ENCODE measurements at regions not wholly inside any gene's neighbourhood (a gene's known extent, or its start where the extent isn't known, plus 50 kb on each side); places are given as distances from the start of the nearest gene placed in this dataset.

DNA sequence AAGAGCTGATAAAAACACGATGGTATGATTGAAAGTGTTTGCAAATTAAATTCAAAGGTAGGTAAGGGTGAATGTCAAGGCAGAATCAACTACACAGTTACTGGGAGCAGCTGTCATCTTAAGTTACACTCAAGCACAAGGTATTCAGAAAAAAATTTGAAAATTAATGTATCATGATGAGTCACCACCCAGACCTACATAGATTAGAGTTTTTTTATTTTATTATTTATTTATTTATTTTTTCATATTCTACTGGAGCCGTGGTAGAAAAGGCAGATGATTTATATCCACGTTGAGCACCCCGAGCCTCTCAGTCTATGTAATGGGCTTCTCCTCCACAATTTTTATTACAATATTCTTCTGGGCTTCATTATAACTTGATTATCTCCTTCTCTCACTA, 728.9 kb upstream of the ARGLU1 start:
- no peak for DNase-seq

GRCh38 chr13:107295416-107296140, 727.6 kb upstream of the ARGLU1 start:
- DNase-seq = no peak

DNA sequence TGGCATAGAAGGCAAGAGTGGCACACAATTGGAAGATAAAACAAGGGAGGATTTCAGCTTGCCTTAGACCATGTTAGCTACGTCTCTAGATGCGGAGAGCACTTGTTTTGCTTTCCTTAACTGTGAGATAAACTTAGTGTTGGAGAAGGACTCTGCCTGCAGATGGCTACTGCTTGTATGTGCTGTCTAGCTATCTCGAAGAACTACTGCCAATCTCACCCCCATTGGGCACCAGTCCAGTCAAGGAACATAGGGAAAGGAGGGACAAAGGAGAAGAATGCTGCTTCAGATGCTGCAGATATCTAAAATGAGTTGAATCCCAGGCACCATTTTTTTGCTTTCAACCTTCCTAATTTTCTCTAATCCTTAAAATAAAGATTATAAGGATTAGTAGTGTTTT, 726.0 kb upstream of the ARGLU1 start:
- no peak for DNase-seq

DNA sequence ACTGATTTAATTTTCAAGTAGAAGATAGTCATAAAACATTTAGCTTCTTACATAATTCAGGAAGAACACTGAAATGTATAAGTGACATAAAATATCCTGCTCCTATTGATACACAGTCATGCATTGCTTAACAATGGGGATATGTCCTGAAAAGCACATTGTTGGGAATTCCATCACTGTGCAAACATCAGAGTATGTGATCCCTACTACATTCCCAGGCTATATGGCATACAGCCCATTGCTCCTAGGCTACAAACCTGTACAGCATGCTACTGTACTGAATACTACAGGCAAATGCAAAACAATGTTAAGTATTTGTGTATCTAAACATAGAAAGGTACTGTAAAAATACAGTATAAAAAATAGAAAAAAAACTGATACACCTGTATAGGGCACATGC, 723.9 kb upstream of the ARGLU1 start:
- DNase-seq = no peak

DNA sequence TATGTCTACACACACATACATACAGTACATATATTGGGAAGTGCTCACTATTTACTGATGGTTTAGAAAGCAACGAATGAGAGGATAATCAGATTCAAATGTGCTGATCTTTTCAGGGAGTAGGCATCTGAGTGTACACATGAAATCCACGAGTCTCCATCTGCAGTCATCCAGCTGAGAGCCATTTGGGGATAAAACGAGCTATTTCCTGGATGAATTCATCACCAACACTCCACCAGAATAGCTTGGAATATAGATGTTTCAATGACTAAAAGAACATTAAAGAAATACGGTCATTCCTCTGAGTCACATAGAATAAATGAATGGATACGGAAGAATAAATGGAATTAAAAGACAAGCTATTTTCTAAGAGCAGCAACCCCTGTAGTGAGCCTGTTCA, 721.6 kb upstream of the ARGLU1 start:
- no peak for DNase-seq

- DNase-seq = no peak
These were observed 716.2 kb upstream of the ARGLU1 start for GRCh38 chr13:107284173-107284572.

DNA sequence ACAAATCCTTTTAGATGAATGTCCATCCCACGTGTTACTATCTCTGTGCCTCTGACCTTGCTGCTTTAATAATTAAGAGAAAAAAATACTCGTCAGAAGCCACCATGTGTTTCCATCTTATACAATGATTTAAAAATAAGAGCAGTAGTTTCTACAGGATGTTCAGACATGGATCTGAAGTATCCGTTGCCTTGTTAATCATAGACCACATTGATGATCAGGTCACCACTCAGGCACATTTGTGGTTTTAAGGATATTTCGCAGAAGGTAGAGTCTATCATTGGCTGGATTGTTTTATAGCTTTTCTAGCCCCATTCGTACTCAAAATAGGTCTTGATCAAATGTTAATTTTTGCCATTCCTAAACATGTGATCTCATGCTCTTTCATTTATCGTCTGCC, 710.0 kb upstream of the ARGLU1 start:
- no peak for DNase-seq

GRCh38 chr13:107276936-107277335, 709.0 kb upstream of the ARGLU1 start:
- no peak for DNase-seq

GRCh38 chr13:107275945-107276614, 708.1 kb upstream of the ARGLU1 start:
- no peak for DNase-seq

GRCh38 chr13:107275312-107275711, 707.4 kb upstream of the ARGLU1 start:
- no peak for DNase-seq

- no peak for DNase-seq
These were observed 703.3 kb upstream of the ARGLU1 start for GRCh38 chr13:107271227-107271626.

DNA sequence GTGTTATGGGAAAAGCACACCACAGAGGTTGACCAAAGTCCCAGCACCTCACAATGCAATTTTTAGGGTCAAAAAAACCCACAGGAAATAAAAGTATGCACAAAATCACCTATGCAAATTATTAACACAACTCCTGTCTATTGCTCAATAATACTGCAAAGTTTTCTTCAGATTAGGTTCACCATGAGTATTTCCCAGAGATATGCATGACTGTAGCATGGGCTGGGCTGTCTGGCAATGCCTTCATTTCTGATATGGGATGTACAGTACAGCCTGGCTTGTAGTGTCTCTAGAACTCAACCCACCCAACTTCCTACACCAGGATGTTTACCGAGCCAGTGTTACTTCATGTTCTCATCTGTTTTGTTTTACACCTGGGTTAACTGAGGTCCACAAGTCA, 698.7 kb upstream of the ARGLU1 start:
- DNase-seq = no peak

DNA sequence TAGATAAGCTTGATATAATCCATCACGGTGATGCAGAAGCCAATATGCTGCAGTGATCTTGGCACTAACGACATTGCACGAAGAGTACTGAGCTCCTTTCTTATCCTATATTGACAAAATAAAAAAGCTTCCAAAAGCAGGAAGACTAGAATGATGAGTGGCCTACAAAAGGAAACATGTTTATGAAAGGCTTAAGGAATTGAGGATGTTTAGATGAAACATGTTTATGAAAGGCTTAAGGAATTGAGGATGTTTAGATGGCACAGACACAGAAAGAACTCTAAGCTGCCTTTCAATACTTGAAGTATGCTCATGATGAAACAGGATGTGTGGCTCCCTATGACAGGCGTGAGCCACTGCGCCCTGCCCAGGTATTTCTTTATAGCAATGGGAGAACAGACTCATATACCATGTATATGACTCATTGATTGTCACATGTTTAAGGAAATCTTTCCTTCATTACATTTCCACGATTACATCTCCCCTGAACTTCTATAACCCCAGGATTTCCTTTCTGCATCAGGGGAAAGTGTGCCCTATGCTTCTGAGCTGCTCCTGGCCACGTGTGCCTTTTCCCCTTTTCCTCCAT, 690.8 kb upstream of the ARGLU1 start:
- DNase-seq = no peak

GRCh38 chr13:107254392-107254791, 686.5 kb upstream of the ARGLU1 start:
- no peak for DNase-seq

DNA sequence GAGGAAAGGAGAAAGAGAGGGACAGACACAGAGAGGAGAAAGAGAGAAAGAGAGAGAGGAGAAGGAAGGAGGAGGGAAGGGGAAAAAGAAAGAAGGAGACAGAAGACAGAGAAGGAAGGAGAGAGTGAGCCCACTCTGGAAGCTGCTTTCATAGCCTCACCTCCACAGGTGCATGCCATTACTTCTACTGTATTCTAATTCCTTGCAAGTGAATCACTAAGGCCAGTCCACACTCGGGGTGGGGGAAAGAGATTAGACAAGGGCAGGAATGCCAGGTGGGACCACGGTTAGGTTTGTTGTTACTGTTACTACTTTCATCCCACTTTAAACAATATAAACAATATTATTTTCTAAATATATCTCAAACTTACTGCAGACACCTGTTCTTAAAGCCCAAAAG, 684.5 kb upstream of the ARGLU1 start:
- no peak for DNase-seq

- DNase-seq = no peak
These were observed 684.1 kb upstream of the ARGLU1 start for GRCh38 chr13:107252021-107252420.

DNA sequence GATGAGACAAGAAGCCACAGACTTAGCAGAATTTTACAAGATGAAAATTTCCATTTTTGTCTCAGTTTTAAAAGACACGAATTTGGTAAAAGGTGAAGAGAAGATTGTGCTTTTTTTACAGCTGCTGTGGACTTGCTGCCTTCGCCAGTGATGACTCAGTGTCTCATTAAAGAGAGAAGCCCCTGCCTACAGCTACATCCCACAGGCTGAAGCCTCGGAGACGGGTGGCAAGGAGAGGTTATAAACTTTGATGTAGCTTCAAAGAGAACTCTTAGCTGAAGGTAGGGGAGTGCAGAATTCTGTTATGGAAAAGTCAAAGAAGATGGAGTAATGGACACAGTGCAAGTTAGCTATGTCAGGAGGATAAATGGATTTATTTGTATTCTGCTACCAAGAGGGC, 683.4 kb upstream of the ARGLU1 start:
- no peak for DNase-seq

- DNase-seq = no peak
These were observed 682.7 kb upstream of the ARGLU1 start for GRCh38 chr13:107250628-107251027.

DNA sequence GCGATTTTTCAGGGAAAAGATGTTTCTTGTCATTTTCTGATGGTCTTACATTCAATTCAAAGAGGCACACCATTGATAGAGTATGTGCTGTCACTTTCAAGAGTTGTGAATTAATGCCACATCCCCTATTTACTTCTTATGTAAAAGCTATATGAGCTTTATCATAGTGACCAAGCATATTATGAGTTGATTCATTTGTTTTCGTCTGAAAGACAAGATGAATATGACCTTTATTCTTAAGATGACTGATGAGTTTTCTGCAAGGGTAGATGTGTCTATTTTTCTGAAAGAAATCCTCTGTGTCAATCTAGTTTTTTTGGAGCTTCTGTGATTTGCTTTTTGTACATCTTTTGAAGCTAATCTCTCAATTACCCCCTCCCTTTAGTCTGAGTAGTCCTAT, 676.3 kb upstream of the ARGLU1 start:
- no peak for DNase-seq

DNA sequence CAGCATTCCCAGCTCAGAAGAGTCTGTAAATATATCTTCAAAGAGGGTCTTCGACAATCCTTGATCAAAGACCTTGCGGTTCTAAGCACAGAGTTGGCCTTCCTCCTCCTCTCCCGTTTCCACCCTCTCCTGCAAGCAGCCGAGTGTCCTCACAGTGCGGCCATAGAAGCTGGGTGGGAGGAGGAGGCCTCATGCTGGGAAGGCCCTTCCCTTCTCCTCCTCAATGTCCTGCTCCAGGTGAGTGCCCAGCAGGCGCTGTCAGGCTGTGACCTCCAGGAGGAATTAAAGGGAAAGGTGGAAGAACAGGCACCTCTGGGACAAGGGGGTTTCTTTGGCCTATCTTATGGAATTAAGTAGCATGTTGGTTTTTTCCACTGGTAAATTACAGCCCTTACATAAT, 674.2 kb upstream of the ARGLU1 start:
- no peak for DNase-seq

DNA sequence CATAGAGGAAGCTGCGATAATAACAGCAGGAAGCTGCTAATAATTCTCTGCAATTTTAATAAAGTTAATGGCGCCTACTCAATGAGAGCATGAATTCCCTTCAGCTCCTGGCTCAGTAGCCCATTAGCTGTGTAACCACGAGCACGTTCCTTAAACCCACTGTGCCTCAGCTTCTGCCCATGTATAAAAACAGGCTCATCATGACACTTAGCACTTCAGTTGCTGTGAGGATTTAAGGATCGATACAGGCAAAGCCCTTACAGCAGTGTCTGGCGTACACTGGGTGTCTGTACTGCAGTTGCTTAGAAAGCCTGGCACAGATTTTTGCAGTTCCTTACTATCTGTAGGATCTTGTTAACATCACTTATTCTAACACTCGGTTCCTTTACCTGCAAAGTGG, 673.4 kb upstream of the ARGLU1 start:
- DNase-seq = no peak

- DNase-seq = no peak
These were observed 671.3 kb upstream of the ARGLU1 start for GRCh38 chr13:107239213-107239612.

DNA sequence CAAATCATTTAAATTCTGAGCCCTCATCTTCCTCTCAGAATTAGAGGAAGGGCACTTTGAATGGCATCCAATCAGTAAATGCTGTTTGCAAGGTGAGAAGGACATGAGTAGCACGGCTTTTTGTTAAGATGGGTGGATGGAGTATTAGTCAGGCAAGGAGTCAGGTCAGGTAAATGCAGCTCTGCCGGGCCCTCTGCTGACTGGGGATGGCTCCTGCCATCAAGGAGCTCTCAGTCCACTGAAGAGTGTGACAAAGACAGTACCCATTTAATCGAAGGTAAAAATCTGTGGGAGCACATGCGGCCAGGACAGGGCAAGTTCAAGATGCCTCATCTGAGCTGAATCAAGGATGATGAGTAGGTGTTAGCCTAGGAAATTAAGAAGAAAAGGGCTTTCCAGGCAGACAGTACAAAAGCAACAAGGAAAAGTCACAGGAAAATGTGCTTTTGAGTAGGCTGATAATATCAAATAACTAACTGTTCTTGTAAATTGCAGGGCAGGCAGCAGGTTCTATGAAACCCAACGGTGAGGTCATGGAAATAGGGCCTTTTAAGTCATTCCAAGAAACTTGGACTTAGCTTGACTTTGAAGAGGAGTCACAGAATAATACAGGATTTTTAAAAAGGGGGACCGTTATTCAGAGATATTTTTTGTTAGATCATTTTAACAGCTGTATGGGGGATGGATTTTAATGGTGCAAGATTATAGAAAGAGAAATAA, 670.5 kb upstream of the ARGLU1 start:
- no peak for DNase-seq

All from DMS79 (cell line).